ENCODE measurements at regions not wholly inside any gene's neighbourhood (a gene's known extent, or its start where the extent isn't known, plus 50 kb on each side); places are given as distances from the start of the nearest gene placed in this dataset.

- TF ChIP-seq RAD21 (IDR thresholded peaks at IDR 0.05; ENCODE audit: low read depth) (peak; percentile 7; the same call in 1 of the 2 replicates), EGR1 (IDR thresholded peaks at IDR 0.05) (peak; percentile 96), REST (IDR thresholded peaks at IDR 0.05; ENCODE audit: low read depth) (no peak), TAF1 (IDR thresholded peaks at IDR 0.05; ENCODE audit: low read depth) (no peak), TEAD4 (IDR thresholded peaks at IDR 0.05) (peak; percentile 69), EP300 (IDR thresholded peaks at IDR 0.05; ENCODE audit: borderline replicate concordance) (peak; percentile 22; the same call in 1 of the 2 replicates), CEBPB (IDR thresholded peaks at IDR 0.05) (no peak), FOXM1 (IDR thresholded peaks at IDR 0.05; ENCODE audit: borderline replicate concordance, low read depth) (no peak), YY1 (IDR thresholded peaks at IDR 0.05; ENCODE audit: low read depth) (peak; percentile 19; the same call in 1 of the 2 replicates), MAX (IDR thresholded peaks at IDR 0.05) (0 out of 2 replicates have a peak, but pooled peaks have one; percentile 29), CREB1 (IDR thresholded peaks at IDR 0.05; ENCODE audit: low read depth) (0 out of 2 replicates have a peak, but pooled peaks have one; percentile 14), TCF12 (IDR thresholded peaks at IDR 0.05; ENCODE audit: low read depth) (peak; percentile 44; the same call in 1 of the 2 replicates), ZBTB7A (IDR thresholded peaks at IDR 0.05; ENCODE audit: low read depth) (no peak), NFIC (IDR thresholded peaks at IDR 0.05) (no peak)
- TF ChIP-seq, protein P1, sequence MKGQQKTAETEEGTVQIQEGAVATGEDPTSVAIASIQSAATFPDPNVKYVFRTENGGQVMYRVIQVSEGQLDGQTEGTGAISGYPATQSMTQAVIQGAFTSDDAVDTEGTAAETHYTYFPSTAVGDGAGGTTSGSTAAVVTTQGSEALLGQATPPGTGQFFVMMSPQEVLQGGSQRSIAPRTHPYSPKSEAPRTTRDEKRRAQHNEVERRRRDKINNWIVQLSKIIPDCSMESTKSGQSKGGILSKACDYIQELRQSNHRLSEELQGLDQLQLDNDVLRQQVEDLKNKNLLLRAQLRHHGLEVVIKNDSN (IDR thresholded peaks at IDR 0.05), result no peak
Measured at GRCh38 chr10:78407009-78407711, 373.5 kb downstream of the RPS24 start.

- TF ChIP-seq ZBTB7A (IDR thresholded peaks at IDR 0.05; ENCODE audit: low read depth) (no peak), MAX (IDR thresholded peaks at IDR 0.05) (no peak), TCF12 (IDR thresholded peaks at IDR 0.05; ENCODE audit: low read depth) (no peak), CEBPB (IDR thresholded peaks at IDR 0.05) (no peak), EP300 (IDR thresholded peaks at IDR 0.05; ENCODE audit: borderline replicate concordance) (no peak), CREB1 (IDR thresholded peaks at IDR 0.05; ENCODE audit: low read depth) (no peak), TEAD4 (IDR thresholded peaks at IDR 0.05) (no peak), EGR1 (IDR thresholded peaks at IDR 0.05) (no peak), YY1 (IDR thresholded peaks at IDR 0.05; ENCODE audit: low read depth) (no peak), FOXM1 (IDR thresholded peaks at IDR 0.05; ENCODE audit: borderline replicate concordance, low read depth) (no peak), NFIC (IDR thresholded peaks at IDR 0.05) (no peak), TAF1 (IDR thresholded peaks at IDR 0.05; ENCODE audit: low read depth) (no peak)
- TF ChIP-seq, protein P1 (IDR thresholded peaks at IDR 0.05), result no peak
Measured at GRCh38 chr10:78407966-78408365, 374.3 kb downstream of the RPS24 start.

- no peak for TF ChIP-seq YY1 (IDR thresholded peaks at IDR 0.05; ENCODE audit: low read depth)
- no peak for TF ChIP-seq TEAD4 (IDR thresholded peaks at IDR 0.05)
- no peak for TF ChIP-seq EGR1 (IDR thresholded peaks at IDR 0.05)
- no peak for TF ChIP-seq REST (IDR thresholded peaks at IDR 0.05; ENCODE audit: low read depth)
- peak; percentile 4; the same call in 1 of the 2 replicates for TF ChIP-seq RAD21 (IDR thresholded peaks at IDR 0.05; ENCODE audit: low read depth)
- TF ChIP-seq CEBPB (IDR thresholded peaks at IDR 0.05), result no peak
- no peak for TF ChIP-seq MAX (IDR thresholded peaks at IDR 0.05)
- TF ChIP-seq FOXM1 (IDR thresholded peaks at IDR 0.05; ENCODE audit: borderline replicate concordance, low read depth), result no peak
- no peak for TF ChIP-seq EP300 (IDR thresholded peaks at IDR 0.05; ENCODE audit: borderline replicate concordance)
- peak; percentile 44; the same call in 1 of the 2 replicates for TF ChIP-seq NFIC (IDR thresholded peaks at IDR 0.05)
Measured at GRCh38 chr10:78408671-78409472, 375.2 kb downstream of the RPS24 start.

GRCh38 chr10:78410046-78410965, 376.6 kb downstream of the RPS24 start:
- no peak for TF ChIP-seq CREB1 (IDR thresholded peaks at IDR 0.05; ENCODE audit: low read depth)
- no peak for TF ChIP-seq TCF12 (IDR thresholded peaks at IDR 0.05; ENCODE audit: low read depth)
- TF ChIP-seq RAD21 (IDR thresholded peaks at IDR 0.05; ENCODE audit: low read depth), result no peak
- no peak for TF ChIP-seq EP300 (IDR thresholded peaks at IDR 0.05; ENCODE audit: borderline replicate concordance)
- TF ChIP-seq TAF1 (IDR thresholded peaks at IDR 0.05; ENCODE audit: low read depth), result no peak
- TF ChIP-seq NFIC (IDR thresholded peaks at IDR 0.05), result no peak
- TF ChIP-seq REST (IDR thresholded peaks at IDR 0.05; ENCODE audit: low read depth), result no peak
- no peak for TF ChIP-seq CEBPB (IDR thresholded peaks at IDR 0.05)
- TF ChIP-seq TEAD4 (IDR thresholded peaks at IDR 0.05), result no peak
- TF ChIP-seq, protein P1 (IDR thresholded peaks at IDR 0.05), result no peak
- TF ChIP-seq EGR1 (IDR thresholded peaks at IDR 0.05), result no peak
- TF ChIP-seq MAX (IDR thresholded peaks at IDR 0.05), result no peak
- TF ChIP-seq FOXM1 (IDR thresholded peaks at IDR 0.05; ENCODE audit: borderline replicate concordance, low read depth), result no peak
- no peak for TF ChIP-seq ZBTB7A (IDR thresholded peaks at IDR 0.05; ENCODE audit: low read depth)
- TF ChIP-seq YY1 (IDR thresholded peaks at IDR 0.05; ENCODE audit: low read depth), result no peak

Data from Ishikawa (cell line).